ENCODE measurements at regions not wholly inside any gene's neighbourhood (a gene's known extent, or its start where the extent isn't known, plus 50 kb on each side); places are given as distances from the start of the nearest gene placed in this dataset.

GRCh38 chr4:187484186-187484585, 511.4 kb upstream of the ZFP42 start:
- H3K27ac ChIP-seq (ENCODE audit: control insufficient read depth, insufficient read depth, low read length) = no peak overlapping the region
- H3K27me3 ChIP-seq (ENCODE audit: control insufficient read depth, extremely low read depth, insufficient read depth, low read length) = no peaks in the 10 kb centered on the region
- H4K20me1 ChIP-seq (ENCODE audit: control insufficient read depth, extremely low read depth, insufficient read depth, low read length) = no peaks in the 10 kb centered on the region
- dilution Hi-C loops (cut with MboI; ENCODE audit: extremely low pct_ligation_motif_present, low sequenced_read_pairs) = no loop called here
- no peak overlapping the region for H3K4me3 ChIP-seq (ENCODE audit: control insufficient read depth in 2 of 3, extremely low read depth in 1 of 3, insufficient read depth in 2 of 3, low read depth in 1 of 3, low read length in 3 of 3)
- H3K9ac ChIP-seq (ENCODE audit: control insufficient read depth, extremely low read depth, insufficient read depth, low read length) = no peak overlapping the region
- no peaks in the 10 kb centered on the region for H3K36me3 ChIP-seq (ENCODE audit: control insufficient read depth in 2 of 2, extremely low read depth in 1 of 2, insufficient read depth in 2 of 2, low read length in 2 of 2)
- H3K79me2 ChIP-seq (ENCODE audit: control insufficient read depth, insufficient read depth, low read length) = no peaks in the 10 kb centered on the region
- H3K4me1 ChIP-seq (ENCODE audit: control insufficient read depth, extremely low read depth, insufficient read depth, low read length) = no peaks in the 10 kb centered on the region
- DNase-seq (ENCODE audit: low read depth, low spot score) (no peak), FAIRE-seq (no peak)
- H3K9me1 ChIP-seq (ENCODE audit: control insufficient read depth, extremely low read depth, insufficient read depth, low read length) = no peaks in the 10 kb centered on the region
- H3K4me2 ChIP-seq (ENCODE audit: control insufficient read depth, extremely low read depth, insufficient read depth, low read depth, low read length) = no peak overlapping the region
- TF ChIP-seq CTCF (optimal IDR thresholded peaks at IDR 0.05 in 1 of 3, IDR thresholded peaks at IDR 0.05 in 1 of 3, conservative IDR thresholded peaks at IDR 0.05 in 1 of 3; ENCODE audit: extremely low read depth in 1 of 3, insufficient read depth in 2 of 3, low read length in 3 of 3) = no peak
- TF ChIP-seq EZH2 (IDR thresholded peaks at IDR 0.05; ENCODE audit: low read length) = no peak
- no peak overlapping the region for H2AFZ ChIP-seq (ENCODE audit: control insufficient read depth, low read length)
- no peaks in the 10 kb centered on the region for H3K9me3 ChIP-seq (ENCODE audit: control insufficient read depth, low read depth, low read length)

DNA sequence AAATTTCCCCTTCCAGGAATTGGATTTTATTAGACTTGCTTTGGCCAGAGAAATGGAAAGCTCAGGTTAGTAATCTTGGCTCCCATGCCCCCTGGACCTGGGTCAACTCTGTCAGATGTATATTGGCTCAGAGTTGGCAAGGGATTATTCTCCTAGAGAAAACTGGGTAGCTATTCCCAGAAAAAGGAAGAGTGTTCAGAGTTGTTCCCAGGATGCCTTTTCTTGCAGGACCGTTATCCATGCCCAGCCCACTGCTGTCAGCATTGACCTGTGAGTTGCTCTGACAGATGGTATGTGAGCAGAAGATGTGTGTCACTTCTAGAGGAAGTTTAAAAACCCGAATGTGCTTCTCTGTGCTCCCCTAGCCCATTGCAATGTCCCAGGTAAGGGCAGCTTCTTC, 509.9 kb upstream of the ZFP42 start:
- Histone ChIP-seq H3K27me3 (ENCODE audit: control insufficient read depth, extremely low read depth, insufficient read depth, low read length) (no peaks in the 10 kb centered on the region), H4K20me1 (ENCODE audit: control insufficient read depth, extremely low read depth, insufficient read depth, low read length) (no peaks in the 10 kb centered on the region), H3K4me1 (ENCODE audit: control insufficient read depth, extremely low read depth, insufficient read depth, low read length) (no peaks in the 10 kb centered on the region), H3K9ac (ENCODE audit: control insufficient read depth, extremely low read depth, insufficient read depth, low read length) (no peak overlapping the region), H3K27ac (ENCODE audit: control insufficient read depth, insufficient read depth, low read length) (no peak overlapping the region), H3K9me1 (ENCODE audit: control insufficient read depth, extremely low read depth, insufficient read depth, low read length) (no peaks in the 10 kb centered on the region), H3K9me3 (ENCODE audit: control insufficient read depth, low read depth, low read length) (no peaks in the 10 kb centered on the region), H3K4me2 (ENCODE audit: control insufficient read depth, extremely low read depth, insufficient read depth, low read depth, low read length) (no peak overlapping the region), H3K36me3 (ENCODE audit: control insufficient read depth in 2 of 2, extremely low read depth in 1 of 2, insufficient read depth in 2 of 2, low read length in 2 of 2) (no peaks in the 10 kb centered on the region), H2AFZ (ENCODE audit: control insufficient read depth, low read length) (no peak overlapping the region), H3K4me3 (ENCODE audit: control insufficient read depth in 2 of 3, extremely low read depth in 1 of 3, insufficient read depth in 2 of 3, low read depth in 1 of 3, low read length in 3 of 3) (no peak overlapping the region), H3K79me2 (ENCODE audit: control insufficient read depth, insufficient read depth, low read length) (no peaks in the 10 kb centered on the region)
- dilution Hi-C loops (cut with MboI; ENCODE audit: extremely low pct_ligation_motif_present, low sequenced_read_pairs) = no loop called here
- no peak for FAIRE-seq
- DNase-seq (ENCODE audit: low read depth, low spot score) = no peak
- TF ChIP-seq CTCF (optimal IDR thresholded peaks at IDR 0.05 in 1 of 3, IDR thresholded peaks at IDR 0.05 in 1 of 3, conservative IDR thresholded peaks at IDR 0.05 in 1 of 3; ENCODE audit: extremely low read depth in 1 of 3, insufficient read depth in 2 of 3, low read length in 3 of 3) (no peak), EZH2 (IDR thresholded peaks at IDR 0.05; ENCODE audit: low read length) (no peak)
